ENCODE measurements at regions not wholly inside any gene's neighbourhood (a gene's known extent, or its start where the extent isn't known, plus 50 kb on each side); places are given as distances from the start of the nearest gene placed in this dataset.

DNA sequence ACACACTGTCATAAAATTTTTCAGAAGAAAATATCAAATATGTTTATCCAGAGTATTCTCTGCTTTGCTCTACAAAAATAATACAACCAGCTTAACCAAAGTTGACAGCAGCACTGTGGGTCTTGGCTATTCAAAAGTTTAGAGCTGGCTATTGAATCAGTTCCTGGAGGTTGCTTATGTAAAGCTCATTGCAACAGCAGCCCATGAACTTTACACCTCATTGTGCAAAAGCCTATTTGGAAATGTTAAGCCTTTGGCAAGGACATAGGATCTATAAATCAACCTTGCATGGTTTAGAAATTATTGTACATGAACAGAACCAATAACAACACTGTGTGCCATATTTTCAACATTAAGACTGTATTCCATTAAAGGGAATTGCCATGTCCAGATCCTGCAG, 714.9 kb downstream of the ADGRL2 start:
- no peak for DNase-seq

GRCh38 chr1:82511441-82511840, 710.7 kb downstream of the ADGRL2 start:
- DNase-seq: no peak

- DNase-seq: no peak
Observed at GRCh38 chr1:82510431-82510830, 709.7 kb downstream of the ADGRL2 start.

DNA sequence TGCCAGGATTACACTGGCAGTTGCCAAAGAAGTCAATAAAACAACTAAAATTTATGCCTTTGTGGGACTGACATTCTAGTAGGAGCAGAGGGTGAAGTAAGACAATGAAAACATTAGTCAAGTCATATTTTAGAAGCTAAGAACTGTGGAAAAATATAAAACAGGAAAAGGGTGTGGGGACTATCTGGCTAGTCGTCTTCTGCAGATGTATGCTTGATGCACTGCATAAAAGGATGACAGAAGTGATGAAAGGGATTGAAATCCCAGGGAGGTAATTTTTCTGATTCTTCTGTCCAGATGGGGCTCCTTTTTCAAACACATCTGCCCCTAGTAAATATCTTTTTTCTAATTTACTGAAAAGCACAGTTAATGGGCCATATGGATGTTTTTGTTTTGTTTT, 706.3 kb downstream of the ADGRL2 start:
- no peak for DNase-seq

DNA sequence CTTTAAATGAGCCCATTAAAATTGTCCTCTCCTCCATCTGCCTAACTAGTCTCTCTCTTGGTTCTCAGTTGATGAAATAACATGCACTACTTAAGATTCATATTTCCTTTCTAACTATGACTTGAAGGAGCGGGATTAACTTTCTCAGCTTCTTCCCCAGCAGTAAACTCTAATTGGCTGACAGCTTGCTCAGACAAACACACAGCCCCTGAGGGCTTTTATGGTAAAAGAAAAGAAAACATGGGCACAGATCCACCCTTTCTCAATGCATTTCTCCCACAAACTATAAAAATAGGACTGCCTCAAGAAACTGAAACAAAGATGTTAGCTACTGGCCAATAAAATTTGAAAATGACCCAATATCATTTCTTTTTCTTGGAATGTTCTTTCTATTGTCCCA, 703.1 kb downstream of the ADGRL2 start:
- no peak for DNase-seq

- no peak for DNase-seq
Observed at GRCh38 chr1:82499022-82499421, 698.3 kb downstream of the ADGRL2 start.

- DNase-seq: no peak
Observed at GRCh38 chr1:82494117-82494516, 693.4 kb downstream of the ADGRL2 start.

GRCh38 chr1:82492159-82492558, 691.4 kb downstream of the ADGRL2 start:
- no peak for DNase-seq

- no peak for DNase-seq
Observed at GRCh38 chr1:82491301-82492048, 690.7 kb downstream of the ADGRL2 start.

- no peak for DNase-seq
Observed at GRCh38 chr1:82487778-82488177, 687.0 kb downstream of the ADGRL2 start.

- DNase-seq: no peak
Observed at GRCh38 chr1:82486969-82487368, 686.2 kb downstream of the ADGRL2 start.

DNA sequence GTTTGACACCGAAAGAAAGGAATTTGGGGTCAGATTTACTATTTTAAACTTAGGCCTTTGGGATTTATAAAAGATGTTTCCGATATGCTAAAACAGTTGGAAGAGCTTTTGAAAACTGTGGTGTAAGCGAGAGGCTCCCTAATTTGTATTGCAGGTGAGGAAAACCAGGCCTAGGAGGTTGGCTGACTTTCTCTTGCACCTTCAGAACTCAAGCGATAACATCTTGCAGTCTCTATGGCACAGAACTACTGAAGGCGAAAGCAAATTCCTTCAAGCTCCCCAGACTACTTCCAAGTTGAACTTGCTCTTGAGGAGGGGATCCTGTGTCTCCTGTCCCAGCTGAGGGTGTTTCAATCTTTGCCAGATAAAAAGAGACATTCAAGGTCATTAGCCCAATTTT, 685.7 kb downstream of the ADGRL2 start:
- no peak for DNase-seq

DNA sequence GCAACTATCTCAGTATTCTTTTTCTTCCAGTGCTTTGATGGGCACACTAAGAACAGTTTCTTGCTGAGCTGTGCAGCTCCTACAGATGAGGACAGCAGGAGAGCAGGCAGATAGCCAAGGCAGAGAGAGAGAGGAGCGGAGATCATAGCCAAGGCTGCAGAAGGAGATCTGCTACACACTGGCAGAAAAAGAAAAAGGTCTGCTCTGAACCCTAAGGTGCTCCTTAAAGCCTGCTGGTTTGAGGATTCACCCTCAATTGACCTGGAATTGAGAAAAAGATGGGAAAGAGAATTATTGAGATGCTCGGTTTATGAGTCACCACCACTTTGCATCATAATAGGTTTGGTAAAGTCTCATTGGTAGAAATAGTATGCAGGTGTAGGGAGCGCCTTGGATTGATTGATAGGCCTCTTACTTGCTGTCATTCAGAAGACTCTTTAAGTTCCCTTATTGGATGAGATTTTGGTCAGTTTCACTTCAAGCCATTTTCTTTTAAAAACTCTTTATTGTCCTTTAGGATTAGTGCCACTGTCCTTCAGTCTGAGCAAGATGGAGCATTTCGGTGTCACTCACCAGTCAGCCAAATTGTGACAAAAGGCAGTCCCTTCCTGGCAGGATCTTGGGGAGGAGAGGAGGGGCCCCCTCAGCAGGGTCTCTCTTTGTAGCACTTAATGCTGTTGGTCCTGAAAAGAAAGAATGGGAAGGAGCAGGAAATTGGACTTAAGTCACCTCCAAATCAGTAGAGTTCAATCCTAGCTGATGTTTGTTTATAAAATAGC, 685.0 kb downstream of the ADGRL2 start:
- DNase-seq: peak; percentile 36

DNA sequence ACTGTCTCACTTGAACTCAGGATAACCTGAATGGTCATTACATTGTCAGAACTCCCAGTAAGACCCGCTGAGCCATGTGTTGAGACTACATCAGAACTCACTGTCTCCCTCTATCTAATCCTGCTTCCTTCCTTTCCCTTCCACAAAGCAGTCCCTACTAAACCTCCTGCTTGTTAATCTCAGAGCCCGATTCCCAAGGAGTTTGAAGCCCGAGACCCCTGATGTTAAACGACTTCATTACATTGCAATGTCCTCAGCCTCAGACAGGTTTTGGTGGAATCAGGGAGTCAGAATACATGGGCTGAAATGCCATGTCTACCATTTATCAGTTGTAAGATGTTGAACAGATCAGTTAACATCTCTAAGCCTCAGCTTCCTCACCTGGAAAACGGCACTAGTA, 682.4 kb downstream of the ADGRL2 start:
- no peak for DNase-seq

- DNase-seq: no peak
Observed at GRCh38 chr1:82478916-82479315, 678.2 kb downstream of the ADGRL2 start.

GRCh38 chr1:82472489-82473131, 671.9 kb downstream of the ADGRL2 start:
- DNase-seq: peak; percentile 24

GRCh38 chr1:82466891-82467290, 666.2 kb downstream of the ADGRL2 start:
- DNase-seq: no peak

- no peak for DNase-seq
Observed at GRCh38 chr1:82466416-82466815, 665.7 kb downstream of the ADGRL2 start.

- DNase-seq: no peak
Observed at GRCh38 chr1:82465024-82465423, 664.3 kb downstream of the ADGRL2 start.

DNA sequence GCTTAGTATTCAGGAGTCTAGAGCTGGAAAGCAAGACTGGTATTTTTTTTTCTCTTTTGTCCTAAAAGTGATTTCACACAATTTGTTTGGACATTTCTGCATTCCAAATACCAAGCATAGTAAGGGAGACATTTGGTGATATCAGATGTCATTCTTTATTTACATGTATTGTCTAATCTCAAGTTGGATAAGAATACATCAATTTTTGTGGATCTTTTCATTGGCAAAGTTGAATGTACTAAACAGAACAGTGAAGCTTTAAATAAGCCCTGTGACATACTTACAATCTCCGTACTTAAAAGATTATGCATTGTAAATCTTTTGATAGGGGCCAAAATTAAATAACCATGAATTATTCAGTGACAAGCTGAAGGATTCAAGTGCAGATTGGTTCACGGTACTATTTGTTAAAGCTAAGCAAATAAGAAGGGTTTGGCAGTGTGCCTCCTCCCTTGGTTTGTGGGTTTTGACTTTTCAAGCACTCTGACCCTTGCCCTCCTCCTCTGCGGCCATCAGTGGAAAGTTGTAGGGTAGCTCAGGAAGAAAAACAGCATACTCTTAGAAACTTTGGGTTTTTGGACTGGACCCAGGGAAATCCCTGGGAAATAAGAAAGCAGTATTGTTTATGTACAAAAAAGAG, 663.7 kb downstream of the ADGRL2 start:
- DNase-seq: peak; percentile 43

DNA sequence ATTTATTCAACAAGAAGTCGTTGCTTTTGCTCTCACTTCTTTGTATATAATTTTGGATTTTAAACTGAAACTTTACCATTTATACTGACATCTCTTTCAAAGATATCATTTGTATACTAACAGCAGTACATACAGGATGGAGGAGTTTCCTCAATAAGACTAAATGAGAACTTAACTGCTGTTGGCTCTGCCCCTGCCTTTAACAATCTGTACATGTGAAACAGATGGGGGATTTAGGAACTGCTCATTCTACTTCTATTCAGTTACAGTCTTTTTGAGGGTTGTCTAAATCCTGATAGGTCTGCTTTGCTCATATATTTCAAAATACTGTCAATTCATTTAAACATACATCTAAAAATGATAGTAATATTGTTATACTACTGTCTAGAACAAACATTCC, 663.2 kb downstream of the ADGRL2 start:
- no peak for DNase-seq

DNA sequence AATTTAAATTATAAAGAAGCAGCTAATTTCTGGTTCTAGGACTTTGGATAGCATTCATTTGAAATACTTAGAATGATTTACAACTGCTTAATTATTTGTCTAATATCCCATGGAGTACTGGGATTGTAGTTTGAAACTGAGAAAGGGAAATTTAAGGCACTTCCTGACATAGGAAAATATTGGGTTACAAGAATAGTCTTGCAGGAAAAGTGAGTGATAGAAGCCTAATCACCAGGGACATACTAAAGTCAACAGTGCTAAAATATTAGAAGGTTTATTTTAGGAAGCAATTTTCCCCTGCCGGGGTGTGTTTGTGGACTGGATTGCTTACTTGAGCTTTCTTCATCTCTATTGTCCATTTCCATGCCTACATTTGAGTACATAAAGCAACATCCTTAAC, 661.6 kb downstream of the ADGRL2 start:
- no peak for DNase-seq

DNA sequence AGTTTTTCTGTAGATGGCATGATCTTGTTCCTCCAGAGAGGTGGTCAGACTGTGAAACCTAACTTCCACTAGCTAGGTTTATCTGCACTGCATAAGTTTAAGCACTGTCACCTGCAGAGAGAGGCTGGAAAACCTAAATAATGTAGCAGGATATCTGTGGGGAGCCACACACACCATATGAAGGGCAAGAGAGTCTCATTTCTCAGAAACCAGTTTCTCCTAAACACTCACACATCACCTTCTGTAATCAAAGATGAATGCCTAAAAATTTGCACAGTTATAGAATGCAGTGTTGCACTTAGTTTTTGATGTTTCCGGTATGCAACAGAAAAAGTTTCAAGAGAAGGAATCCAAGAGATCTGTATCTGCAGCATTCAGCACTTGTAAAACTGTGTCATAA, 654.6 kb downstream of the ADGRL2 start:
- no peak for DNase-seq

DNA sequence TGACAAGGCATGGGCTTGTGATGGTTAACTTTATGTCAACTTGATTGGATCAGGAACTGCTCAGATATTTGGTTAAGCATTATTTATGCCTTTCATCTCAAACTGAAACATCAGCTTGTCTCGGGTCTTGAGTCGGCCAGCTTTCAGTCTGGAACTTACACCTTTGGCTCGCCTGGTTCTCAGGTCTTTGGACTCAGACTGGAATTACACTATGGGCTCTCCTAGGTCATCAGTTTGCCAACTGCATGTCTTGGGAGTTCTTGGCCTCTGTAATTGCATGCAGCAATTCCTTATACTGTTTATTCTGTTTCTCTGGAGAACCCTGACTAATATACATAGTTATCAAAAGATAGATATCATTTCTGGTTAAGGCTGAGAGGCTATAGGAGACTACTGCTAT, 653.7 kb downstream of the ADGRL2 start:
- no peak for DNase-seq

Data from DMS79 treated with DMSO at 0.1 percent for 48 hours (cell line).